Ishikawa (cell line): ENCODE measurements at regions not wholly inside any gene's neighbourhood (a gene's known extent, or its start where the extent isn't known, plus 50 kb on each side); places are given as distances from the start of the nearest gene placed in this dataset.

Source experiments
- CEBPB ChIP-seq: IDR thresholded peaks from 2 replicates; pipeline ENCODE4 v1.6.1; 2012
- CREB1 ChIP-seq: IDR thresholded peaks from 2 replicates; pipeline ENCODE4 v1.6.1; 2012; ENCODE audit warnings: low read depth
- EGR1 ChIP-seq: IDR thresholded peaks from 2 replicates; pipeline ENCODE4 v1.6.1; 2012
- EP300 ChIP-seq: IDR thresholded peaks from 2 replicates; pipeline ENCODE4 v1.6.1; 2012; ENCODE audit warnings: borderline replicate concordance
- FOXM1 ChIP-seq: IDR thresholded peaks from 2 replicates; pipeline ENCODE4 v1.6.1; 2012; ENCODE audit warnings: low read depth, borderline replicate concordance
- NFIC ChIP-seq: IDR thresholded peaks from 2 replicates; pipeline ENCODE4 v1.6.1; 2012
- RAD21 ChIP-seq: IDR thresholded peaks from 2 replicates; pipeline ENCODE4 v1.6.1; 2012; ENCODE audit warnings: low read depth
- TAF1 ChIP-seq: IDR thresholded peaks from 2 replicates; pipeline ENCODE4 v1.6.1; 2012; ENCODE audit warnings: low read depth, mild to moderate bottlenecking
- TCF12 ChIP-seq: IDR thresholded peaks from 2 replicates; pipeline ENCODE4 v1.6.1; 2012; ENCODE audit warnings: low read depth
- TEAD4 ChIP-seq: IDR thresholded peaks from 2 replicates; pipeline ENCODE4 v1.6.1; 2012
- USF1 ChIP-seq: IDR thresholded peaks from 2 replicates; pipeline ENCODE4 v1.6.1; 2012
- ZBTB7A ChIP-seq: IDR thresholded peaks from 2 replicates; pipeline ENCODE4 v1.6.1; 2012; ENCODE audit warnings: low read depth
- TF ChIP-seq, protein P1 (sequence below): IDR thresholded peaks from 2 replicates; pipeline ENCODE4 v1.6.1; 2012
- TF ChIP-seq, protein P2 (sequence below): IDR thresholded peaks from 2 replicates; pipeline ENCODE4 v1.6.1; 2012; ENCODE audit warnings: low read depth, mild to moderate bottlenecking

- TF ChIP-seq EP300: no peak
- no peak for TF ChIP-seq TEAD4
- no peak for TF ChIP-seq USF1
- no peak for TF ChIP-seq RAD21
- no peak for TF ChIP-seq EGR1
- TF ChIP-seq, protein P1, sequence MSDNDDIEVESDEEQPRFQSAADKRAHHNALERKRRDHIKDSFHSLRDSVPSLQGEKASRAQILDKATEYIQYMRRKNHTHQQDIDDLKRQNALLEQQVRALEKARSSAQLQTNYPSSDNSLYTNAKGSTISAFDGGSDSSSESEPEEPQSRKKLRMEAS: no peak
- no peak for TF ChIP-seq FOXM1
- TF ChIP-seq, protein P2, sequence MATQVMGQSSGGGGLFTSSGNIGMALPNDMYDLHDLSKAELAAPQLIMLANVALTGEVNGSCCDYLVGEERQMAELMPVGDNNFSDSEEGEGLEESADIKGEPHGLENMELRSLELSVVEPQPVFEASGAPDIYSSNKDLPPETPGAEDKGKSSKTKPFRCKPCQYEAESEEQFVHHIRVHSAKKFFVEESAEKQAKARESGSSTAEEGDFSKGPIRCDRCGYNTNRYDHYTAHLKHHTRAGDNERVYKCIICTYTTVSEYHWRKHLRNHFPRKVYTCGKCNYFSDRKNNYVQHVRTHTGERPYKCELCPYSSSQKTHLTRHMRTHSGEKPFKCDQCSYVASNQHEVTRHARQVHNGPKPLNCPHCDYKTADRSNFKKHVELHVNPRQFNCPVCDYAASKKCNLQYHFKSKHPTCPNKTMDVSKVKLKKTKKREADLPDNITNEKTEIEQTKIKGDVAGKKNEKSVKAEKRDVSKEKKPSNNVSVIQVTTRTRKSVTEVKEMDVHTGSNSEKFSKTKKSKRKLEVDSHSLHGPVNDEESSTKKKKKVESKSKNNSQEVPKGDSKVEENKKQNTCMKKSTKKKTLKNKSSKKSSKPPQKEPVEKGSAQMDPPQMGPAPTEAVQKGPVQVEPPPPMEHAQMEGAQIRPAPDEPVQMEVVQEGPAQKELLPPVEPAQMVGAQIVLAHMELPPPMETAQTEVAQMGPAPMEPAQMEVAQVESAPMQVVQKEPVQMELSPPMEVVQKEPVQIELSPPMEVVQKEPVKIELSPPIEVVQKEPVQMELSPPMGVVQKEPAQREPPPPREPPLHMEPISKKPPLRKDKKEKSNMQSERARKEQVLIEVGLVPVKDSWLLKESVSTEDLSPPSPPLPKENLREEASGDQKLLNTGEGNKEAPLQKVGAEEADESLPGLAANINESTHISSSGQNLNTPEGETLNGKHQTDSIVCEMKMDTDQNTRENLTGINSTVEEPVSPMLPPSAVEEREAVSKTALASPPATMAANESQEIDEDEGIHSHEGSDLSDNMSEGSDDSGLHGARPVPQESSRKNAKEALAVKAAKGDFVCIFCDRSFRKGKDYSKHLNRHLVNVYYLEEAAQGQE: no peak
- TF ChIP-seq TCF12: no peak
- no peak for TF ChIP-seq CREB1
- TF ChIP-seq TAF1: no peak
- TF ChIP-seq CEBPB: no peak
- no peak for TF ChIP-seq NFIC
- no peak for TF ChIP-seq ZBTB7A
Observed at GRCh38 chr10:120174491-120174890, 282.0 kb downstream of the SEC23IP start.
